GM13977 (cell line): ENCODE measurements at regions not wholly inside any gene's neighbourhood (a gene's known extent, or its start where the extent isn't known, plus 50 kb on each side); places are given as distances from the start of the nearest gene placed in this dataset.

Source experiments
- DNase-seq: peaks from one replicate; pipeline ENCODE4 v3.0.0; 2012; ENCODE audit warnings: low spot score
- in situ Hi-C: fragments of 300-500 bp; cut with MboI; formaldehyde crosslinking; loops from one replicate; pipeline ENCODE4 v1.12.0; 2022; ENCODE audit warnings: low sequenced_read_pairs, low pct_unique_long_range_greater_than_20kb, mixed read lengths, inconsistent platforms; ENCODE audit not compliant: unreplicated experiment
- TF ChIP-seq, protein P1 (sequence below): IDR thresholded peaks from 2 replicates; pipeline ENCODE4 v1.5.1; 2012; ENCODE audit warnings: mild to moderate bottlenecking, control low read depth; ENCODE audit not compliant: insufficient read depth; ENCODE audit errors: extremely low read depth, missing control alignments

GRCh38 chrX:43003204-43003565 lies 225.2 kb upstream of the PPP1R2C start:
- no peak for DNase-seq
- TF ChIP-seq, protein P1, sequence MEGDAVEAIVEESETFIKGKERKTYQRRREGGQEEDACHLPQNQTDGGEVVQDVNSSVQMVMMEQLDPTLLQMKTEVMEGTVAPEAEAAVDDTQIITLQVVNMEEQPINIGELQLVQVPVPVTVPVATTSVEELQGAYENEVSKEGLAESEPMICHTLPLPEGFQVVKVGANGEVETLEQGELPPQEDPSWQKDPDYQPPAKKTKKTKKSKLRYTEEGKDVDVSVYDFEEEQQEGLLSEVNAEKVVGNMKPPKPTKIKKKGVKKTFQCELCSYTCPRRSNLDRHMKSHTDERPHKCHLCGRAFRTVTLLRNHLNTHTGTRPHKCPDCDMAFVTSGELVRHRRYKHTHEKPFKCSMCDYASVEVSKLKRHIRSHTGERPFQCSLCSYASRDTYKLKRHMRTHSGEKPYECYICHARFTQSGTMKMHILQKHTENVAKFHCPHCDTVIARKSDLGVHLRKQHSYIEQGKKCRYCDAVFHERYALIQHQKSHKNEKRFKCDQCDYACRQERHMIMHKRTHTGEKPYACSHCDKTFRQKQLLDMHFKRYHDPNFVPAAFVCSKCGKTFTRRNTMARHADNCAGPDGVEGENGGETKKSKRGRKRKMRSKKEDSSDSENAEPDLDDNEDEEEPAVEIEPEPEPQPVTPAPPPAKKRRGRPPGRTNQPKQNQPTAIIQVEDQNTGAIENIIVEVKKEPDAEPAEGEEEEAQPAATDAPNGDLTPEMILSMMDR = no peak
- in situ Hi-C loops = loop anchor here (10.0 kb wide), 1 partner anchor 58 kb away; no protein-coding TSS in a partner anchor

- in situ Hi-C loops = loop anchor here (10.0 kb wide), 1 partner anchor 59 kb away; no protein-coding TSS in a partner anchor
- no peak for DNase-seq
- TF ChIP-seq, protein P1 = no peak
These were observed 226.0 kb upstream of the PPP1R2C start for GRCh38 chrX:43003939-43004338.

DNA sequence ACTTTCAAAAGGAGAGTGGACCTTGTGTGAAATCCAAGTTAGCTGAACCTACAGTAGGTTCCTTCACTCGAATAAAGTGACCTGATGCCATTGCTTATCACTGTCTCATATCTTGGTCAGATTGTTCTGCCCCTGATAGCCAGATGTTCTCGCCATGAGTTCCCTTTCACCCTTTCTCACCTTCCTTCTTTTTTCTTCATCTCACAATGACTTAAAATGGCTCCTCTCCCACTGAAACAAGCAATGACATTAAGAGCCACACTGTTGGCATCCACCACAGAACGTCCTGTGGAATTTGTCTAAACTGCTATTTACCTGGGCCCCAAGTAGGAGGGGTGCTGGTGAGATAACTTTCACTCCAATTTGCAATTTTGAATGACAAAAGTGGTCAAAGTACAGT lies 227.6 kb upstream of the PPP1R2C start:
- TF ChIP-seq, protein P1 = no peak
- in situ Hi-C loops = loop anchor here (10.0 kb wide), 1 partner anchor 61 kb away; no protein-coding TSS in a partner anchor
- no peak for DNase-seq

DNA sequence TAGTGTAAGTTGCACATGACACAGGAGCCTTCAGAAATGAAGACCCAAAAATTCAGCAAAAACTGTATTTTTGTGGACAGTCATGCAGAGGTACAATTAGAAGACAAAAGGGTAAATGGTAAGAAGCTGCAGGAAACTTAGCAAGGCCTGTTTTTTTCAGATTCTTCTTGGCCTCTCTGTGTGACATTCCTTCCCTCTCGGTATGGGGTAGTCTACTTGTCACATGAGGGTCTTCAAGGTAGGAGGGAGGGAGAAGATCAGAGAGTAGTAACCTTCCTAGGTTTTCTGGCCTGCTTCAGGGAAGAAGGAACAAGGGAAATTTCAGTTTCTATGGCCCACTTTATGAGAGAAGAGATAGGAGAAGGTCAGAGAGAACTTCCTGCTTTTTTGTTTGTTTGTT lies 230.4 kb upstream of the PPP1R2C start:
- DNase-seq = no peak
- in situ Hi-C loops = loop anchor here (10.0 kb wide), 1 partner anchor 64 kb away; no protein-coding TSS in a partner anchor
- TF ChIP-seq, protein P1 = no peak

DNA sequence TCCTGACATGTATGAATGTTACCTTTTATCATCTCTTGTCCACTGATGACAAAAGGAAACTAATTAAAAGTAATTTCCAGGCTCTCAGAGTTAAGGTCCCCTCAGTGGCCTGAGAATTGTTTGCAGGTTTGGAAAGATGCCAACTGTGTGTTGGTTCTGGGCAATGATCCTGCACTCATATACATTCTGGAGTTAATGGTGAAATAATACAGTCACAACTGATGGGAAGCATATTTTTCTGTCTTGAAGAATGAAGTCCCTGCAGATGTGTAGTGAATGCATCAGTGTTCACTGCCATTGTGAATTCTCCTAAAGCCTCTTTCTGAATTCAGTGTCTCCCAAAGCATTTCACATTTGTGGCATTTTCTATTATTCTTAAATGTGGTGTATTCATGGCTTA lies 238.1 kb upstream of the PPP1R2C start:
- TF ChIP-seq, protein P1 = no peak
- no peak for DNase-seq
- in situ Hi-C loops = no loop called here

GRCh38 chrX:43018031-43018430 lies 240.1 kb upstream of the PPP1R2C start:
- in situ Hi-C loops = no loop called here
- DNase-seq = no peak
- TF ChIP-seq, protein P1 = no peak

DNA sequence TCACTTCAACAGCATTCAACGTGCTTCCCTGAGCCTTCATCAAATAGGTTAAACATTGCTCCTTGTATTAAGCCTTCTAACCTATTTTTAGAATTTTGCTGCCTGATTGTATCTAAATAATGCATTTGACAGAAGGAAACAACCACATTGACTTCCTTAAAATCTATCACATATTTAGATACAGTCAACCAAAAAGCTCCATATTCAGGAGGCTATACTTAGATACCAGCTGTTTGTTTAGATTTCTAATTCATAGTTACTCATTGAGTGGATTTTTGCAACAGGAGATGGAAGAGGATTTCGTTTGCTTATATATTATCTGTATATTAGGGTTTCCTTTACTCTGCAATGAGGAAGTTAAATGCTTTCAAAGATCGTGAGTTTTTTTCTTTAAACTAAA lies 241.1 kb upstream of the PPP1R2C start:
- in situ Hi-C loops = no loop called here
- TF ChIP-seq, protein P1 = no peak
- DNase-seq = no peak
